Kasumi-1 (cell line): ENCODE measurements at regions not wholly inside any gene's neighbourhood (a gene's known extent, or its start where the extent isn't known, plus 50 kb on each side); places are given as distances from the start of the nearest gene placed in this dataset.
A peak's percentile ranks its signal among the peaks of the same experiment; 100 is the strongest.

Source experiments
- DNase-seq, 2 experiments: peaks; one replicate each; lab custom pipeline; 2025; lab: John Stamatoyannopoulos, UW

GRCh38 chr2:9772035-9772998 is 71.0 kb upstream of the TAF1B start:
- no peak for DNase-seq

GRCh38 chr2:9772999-9773902 is 70.0 kb upstream of the TAF1B start:
- no peak for DNase-seq

DNA sequence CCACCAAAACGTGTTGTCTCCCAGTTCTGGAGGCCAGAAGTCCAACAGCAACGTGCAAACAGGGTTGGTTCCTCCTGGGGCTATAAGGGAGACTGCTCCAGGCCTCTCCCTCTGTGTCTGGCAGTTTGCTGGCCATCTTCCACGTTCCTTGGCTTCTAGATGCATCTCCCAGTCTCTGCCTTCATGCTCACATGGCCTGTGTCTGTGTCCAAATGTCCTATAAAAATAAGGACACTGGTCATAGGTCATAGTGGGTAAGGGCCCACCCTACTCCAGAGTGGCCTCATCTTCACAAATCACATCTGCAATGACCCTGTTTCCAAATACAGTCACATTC is 69.4 kb upstream of the TAF1B start:
- DNase-seq = no peak

- DNase-seq = no peak
These were observed 69.0 kb upstream of the TAF1B start for GRCh38 chr2:9774266-9774665.

GRCh38 chr2:9775351-9775750 is 67.9 kb upstream of the TAF1B start:
- no peak for DNase-seq

- DNase-seq = no peak
These were observed 67.1 kb upstream of the TAF1B start for GRCh38 chr2:9775999-9776712.

DNA sequence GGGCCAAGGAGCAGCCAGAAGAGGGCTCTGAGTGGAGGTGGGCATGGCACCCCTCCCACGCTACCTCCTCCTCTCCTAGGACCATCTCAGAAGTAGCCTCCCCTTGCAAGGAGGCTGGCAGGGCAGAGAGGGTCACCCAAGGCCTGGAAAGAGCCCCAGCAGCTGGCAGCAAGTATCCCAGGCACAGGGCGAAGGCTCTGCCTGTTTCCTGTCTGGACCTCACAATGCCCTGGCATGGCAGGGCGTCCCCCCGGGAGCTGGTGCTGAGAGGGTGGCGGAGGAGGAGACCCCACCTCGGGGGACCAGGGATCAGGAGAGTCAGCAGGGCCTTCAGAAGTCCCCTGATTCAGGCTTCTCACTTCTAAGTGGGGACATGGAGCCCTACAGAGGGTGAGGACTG is 66.2 kb upstream of the TAF1B start:
- DNase-seq = no peak

GRCh38 chr2:9778012-9778411 is 65.3 kb upstream of the TAF1B start:
- peak; percentile 12 to 24 for DNase-seq

DNA sequence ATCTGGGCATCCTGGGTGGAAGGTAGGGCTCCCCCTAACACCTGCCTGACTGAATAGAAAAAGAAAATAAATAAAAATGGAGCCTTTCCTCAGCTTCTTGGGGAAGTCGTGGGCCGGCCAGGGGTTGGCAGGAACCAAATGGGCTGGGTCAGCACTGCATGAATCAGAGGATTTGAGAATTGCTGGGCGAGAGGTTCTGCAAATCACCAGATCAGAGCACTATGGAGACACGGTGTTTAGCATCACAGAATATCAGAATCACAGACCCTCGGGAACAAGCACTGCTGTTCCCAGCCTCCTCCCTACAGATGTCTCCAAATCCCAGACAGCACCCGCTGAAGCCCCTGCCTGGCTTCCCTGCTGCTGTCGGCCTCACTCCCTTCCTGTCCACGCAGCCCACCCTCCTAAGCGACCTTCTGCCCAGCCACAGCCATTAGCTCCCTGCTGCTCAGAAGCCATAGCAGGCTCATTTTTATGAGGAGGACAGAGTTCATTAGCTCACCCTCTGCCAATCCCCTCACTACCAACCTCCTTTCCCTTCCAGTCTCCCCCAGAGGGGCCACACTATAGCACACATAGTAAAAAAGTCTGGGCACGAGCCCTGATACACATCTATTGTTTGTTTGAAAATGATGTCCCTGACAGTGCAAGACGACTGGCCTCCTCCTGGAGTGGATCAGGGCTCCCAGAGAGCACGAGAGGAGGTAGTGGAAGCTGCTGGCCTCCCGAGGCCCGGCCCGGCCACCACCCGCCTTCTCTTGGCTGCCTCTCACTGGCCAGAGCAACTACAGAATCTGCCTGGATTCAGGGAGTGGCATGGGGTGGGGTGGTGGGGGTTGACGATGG is 64.6 kb upstream of the TAF1B start:
- DNase-seq = no peak

DNA sequence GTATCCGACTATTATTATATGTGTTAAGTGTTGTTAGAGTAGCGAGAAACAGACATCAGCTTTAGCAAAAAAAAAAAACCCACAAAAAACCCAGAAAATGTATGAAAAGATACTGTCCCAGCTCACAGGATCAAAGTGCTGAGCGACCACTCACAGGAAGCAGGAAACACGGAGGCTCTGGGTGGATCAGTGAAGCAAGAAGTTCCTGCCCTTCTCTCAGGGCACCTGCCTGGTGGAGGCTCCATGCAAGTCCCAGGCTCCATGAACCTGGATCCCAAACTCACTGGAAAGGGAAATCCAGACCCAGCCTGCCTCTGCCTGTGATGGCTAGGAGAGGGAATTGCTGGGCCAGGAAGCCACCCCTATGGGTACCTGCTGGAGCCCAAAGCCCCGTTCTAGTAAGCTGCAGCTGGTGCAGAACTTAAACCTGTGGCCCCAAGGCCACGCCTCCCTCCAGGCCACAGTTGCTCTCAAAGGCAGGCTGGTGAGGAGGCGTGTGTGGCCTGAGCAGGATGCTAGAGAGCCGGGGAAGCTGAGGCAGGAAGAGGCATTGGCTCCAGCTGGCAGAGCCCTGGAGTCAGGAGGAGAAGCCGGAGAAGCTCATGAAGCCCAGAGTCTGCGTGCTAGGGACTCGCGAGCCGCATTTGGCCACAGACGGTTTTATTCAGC is 63.5 kb upstream of the TAF1B start:
- peak in 1 of 2 experiments; percentile 16 for DNase-seq

DNA sequence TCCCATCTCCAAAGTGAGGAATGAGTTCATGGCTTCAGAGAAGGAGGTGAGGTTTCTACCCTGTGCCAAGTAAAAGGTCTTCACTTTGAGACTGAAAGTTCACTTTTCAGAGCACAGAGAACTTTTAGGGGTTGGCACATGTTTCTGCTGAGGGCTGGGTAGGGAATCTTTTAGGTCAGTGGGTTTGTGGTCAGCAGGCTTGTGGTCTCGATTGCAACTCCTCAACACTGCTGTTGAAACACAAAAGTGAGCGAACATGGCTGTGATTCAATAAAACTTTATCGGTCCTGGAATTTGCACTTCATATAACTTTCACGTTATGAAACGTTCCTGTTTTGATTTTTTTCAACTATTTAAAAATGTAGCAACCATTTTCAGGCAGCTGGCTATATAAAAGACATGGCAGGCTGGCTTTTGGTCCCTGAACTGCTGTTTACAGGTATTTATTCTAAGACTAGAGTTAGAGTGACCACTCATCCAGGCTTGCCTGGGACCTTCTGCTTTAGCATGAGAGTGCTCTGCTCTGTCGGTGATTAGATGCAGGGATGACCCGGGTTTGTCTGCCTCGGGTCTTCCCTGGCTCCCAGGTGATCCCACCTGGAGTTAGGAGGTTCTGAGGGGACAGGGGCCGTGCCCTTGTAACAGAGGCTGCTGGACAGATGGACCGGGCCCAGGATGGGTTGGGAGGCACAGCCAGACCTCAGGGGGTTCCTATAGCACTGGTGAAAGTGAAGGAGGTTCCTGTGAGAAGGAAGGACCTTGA is 62.7 kb upstream of the TAF1B start:
- DNase-seq = no peak

GRCh38 chr2:9781252-9781651 is 62.0 kb upstream of the TAF1B start:
- DNase-seq = no peak

DNA sequence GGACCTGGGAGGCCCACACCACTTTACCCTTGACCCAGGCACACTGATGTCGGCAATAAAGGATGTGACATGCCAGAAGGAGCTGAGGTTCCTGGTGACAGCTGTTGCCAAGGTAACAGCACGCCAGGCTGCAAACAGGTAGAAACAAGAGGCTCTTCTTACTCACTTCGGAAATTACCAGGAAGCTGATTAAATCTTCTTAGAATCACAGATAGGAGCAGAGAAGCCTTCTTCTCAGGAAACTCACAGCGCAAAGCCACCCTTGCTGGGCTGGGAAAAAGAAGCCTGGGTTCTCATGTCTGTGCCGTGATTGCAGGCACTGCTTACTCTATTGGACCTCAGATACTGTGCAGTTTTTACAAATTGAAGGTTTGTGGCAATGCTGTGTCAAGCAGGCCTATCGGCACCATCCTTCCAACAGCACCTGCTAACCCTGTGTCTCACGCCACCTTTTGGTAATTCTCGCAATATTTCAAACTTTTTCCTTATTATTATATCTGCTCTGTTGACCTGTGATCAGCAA is 61.0 kb upstream of the TAF1B start:
- DNase-seq = no peak

- no peak for DNase-seq
These were observed 53.9 kb upstream of the TAF1B start for GRCh38 chr2:9789371-9789770.

DNA sequence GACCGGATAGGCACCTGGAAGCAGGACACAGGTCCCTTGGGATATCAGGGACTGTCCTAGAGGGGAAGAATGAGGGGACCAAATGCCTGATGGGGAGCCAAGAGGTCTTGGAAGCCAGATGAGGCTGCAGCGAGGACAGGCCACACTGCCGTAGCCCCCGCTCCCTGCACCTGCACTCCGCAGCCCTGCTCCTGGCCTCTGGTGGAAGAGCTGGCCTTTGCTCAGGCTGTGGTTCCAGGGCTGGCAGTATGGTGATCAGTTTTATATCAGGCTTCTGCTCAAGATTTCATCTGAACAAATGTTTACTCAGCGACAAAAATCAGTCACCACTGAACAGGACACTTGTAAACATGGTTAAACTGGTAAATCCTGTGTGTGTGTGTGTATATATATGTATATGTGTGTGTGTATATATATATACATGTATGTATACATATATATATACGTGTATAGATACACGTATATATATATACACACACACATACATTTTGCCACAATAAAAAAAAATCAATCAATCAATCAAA is 52.5 kb upstream of the TAF1B start:
- no peak for DNase-seq

DNA sequence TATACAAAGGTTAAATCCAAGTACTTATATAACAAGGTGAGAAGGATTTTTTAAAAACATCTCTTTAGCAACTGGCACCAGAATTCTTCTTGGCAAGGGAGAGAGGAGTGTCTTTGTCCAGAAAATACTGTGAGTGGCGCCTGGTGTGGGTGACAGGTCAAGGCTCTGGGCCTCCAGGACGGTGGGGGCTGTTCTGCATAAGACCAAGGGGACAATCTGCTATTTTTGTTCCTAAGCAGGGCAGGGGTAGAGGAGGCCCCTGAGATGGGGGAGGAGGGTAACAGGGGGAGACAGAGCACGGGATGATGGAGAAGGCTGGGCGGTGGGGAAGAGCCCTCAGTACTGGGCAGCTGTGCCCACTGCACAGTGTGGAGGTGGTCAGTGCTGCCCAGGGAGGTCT is 51.6 kb upstream of the TAF1B start:
- no peak for DNase-seq

DNA sequence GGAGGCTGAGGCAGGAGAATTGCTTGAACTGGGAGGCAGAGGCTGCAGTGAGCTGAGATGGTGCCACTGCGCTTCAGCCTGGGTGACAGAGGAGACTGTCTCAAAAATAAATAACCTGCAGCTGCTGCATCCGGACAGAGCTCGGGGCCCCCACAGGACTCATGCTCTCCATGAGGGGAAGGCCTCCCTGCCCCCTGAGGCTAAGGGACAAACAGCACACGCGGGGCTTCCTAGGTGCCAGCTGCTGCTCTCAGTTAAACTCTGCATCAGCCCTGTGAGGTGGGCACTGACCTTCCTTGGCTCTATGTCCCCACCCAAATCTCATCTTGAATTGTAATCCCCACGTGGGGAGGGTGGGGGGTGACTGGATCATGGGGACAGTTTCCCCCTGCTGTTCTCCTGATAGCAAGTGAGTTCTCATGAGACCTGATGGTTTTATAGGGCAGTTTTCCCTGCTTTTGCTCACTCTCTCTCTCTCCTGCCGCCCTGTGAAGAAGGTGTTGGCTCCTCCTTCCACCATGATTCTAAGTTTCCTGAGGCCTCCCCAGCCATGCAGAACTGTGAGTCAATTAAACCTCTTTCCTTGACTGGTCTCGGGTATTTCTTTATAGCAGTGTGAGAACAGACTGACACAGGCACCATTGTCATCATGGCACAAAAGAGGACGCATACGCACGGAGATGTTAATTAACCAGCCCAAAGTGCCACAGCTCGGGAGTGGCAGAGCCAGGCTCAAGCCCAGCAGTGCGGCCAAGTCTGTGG is 49.9 kb upstream of the TAF1B start:
- no peak for DNase-seq
